GM23338 (cell line): ENCODE measurements at regions not wholly inside any gene's neighbourhood (a gene's known extent, or its start where the extent isn't known, plus 50 kb on each side); places are given as distances from the start of the nearest gene placed in this dataset.

ENCODE experiments used
- ATAC-seq: fragments of 200-7000 bp; cut with Tn5 transposase; 3 replicates; pipeline ENCODE4 v1.9.1; 2020
- DNase-seq: peaks from one replicate; pipeline ENCODE4 v3.0.0-alpha.2; 2015; ENCODE audit warnings: low spot score
- H2AFZ ChIP-seq: fragments of 200-600 bp; sonication (generic); 2 replicates; pipeline ENCODE4 v1.8.0; 2016; ENCODE audit warnings: antibody characterized with exemption, mild to moderate bottlenecking, moderate library complexity
- H3F3A ChIP-seq: fragments of 200-600 bp; sonication (generic); replicated peaks from 2 replicates; pipeline ENCODE4 v1.8.0; 2017; ENCODE audit warnings: antibody characterized with exemption, mixed run types, low read depth
- H3K27ac ChIP-seq: fragments of 200-600 bp; sonication (generic); 2 replicates; pipeline ENCODE4 v1.6.1; 2016; ENCODE audit warnings: low read depth
- H3K27me3 ChIP-seq: fragments of 200-600 bp; sonication (generic); 2 replicates; pipeline ENCODE4 v1.8.0; 2016; ENCODE audit warnings: mild to moderate bottlenecking, mixed run types, moderate library complexity; ENCODE audit not compliant: insufficient read depth
- H3K36me3 ChIP-seq: fragments of 200-600 bp; sonication (generic); 2 replicates; pipeline ENCODE4 v1.8.0; 2016; ENCODE audit warnings: mild to moderate bottlenecking; ENCODE audit not compliant: insufficient read depth
- H3K4me1 ChIP-seq: fragments of 200-600 bp; sonication (generic); 2 replicates; pipeline ENCODE4 v1.8.0; 2016; ENCODE audit warnings: mild to moderate bottlenecking, moderate library complexity; ENCODE audit not compliant: insufficient read depth
- H3K4me2 ChIP-seq: fragments of 200-600 bp; sonication (generic); 2 replicates; pipeline ENCODE4 v1.7.1; 2017; ENCODE audit warnings: mixed run types
- H3K4me3 ChIP-seq: fragments of 200-600 bp; sonication (generic); 2 replicates; pipeline ENCODE4 v1.6.1; 2016; ENCODE audit warnings: mixed run types
- H3K79me2 ChIP-seq: fragments of 200-600 bp; sonication (generic); replicated peaks from 2 replicates; pipeline ENCODE4 v1.8.0; 2017; ENCODE audit warnings: mild to moderate bottlenecking; ENCODE audit not compliant: insufficient read depth
- H3K9me2 ChIP-seq: fragments of 200-600 bp; sonication (generic); 2 replicates; pipeline ENCODE4 v1.8.0; 2017; ENCODE audit not compliant: insufficient read depth
- H4K20me1 ChIP-seq: fragments of 200-600 bp; sonication (generic); replicated peaks from 2 replicates; pipeline ENCODE4 v1.8.0; 2017; ENCODE audit warnings: mild to moderate bottlenecking; ENCODE audit not compliant: insufficient read depth
- H3K27ac Mint-ChIP-seq: 2 replicates; pipeline ENCODE4 v1.8.0; 2020; ENCODE audit warnings: inconsistent platforms, mild to moderate bottlenecking, moderate library complexity, mixed read lengths
- H3K27me3 Mint-ChIP-seq: 3 replicates; pipeline ENCODE4 v1.8.0; 2022; ENCODE audit warnings: low read depth, mild to moderate bottlenecking, moderate library complexity, mixed read lengths, inconsistent platforms; ENCODE audit not compliant: insufficient read depth, poor library complexity
- H3K36me3 Mint-ChIP-seq: 3 replicates; pipeline ENCODE4 v1.8.0; 2021; ENCODE audit warnings: low read depth, mild to moderate bottlenecking, inconsistent platforms, moderate library complexity, mixed read lengths
- H3K4me1 Mint-ChIP-seq: 3 replicates; pipeline ENCODE4 v1.8.0; 2020; ENCODE audit warnings: mild to moderate bottlenecking, inconsistent platforms, mixed read lengths
- H3K4me3 Mint-ChIP-seq: 3 replicates; pipeline ENCODE4 v1.8.0; 2021; ENCODE audit warnings: moderate library complexity, mild to moderate bottlenecking, inconsistent platforms, mixed read lengths
- H3K9me3 Mint-ChIP-seq: 3 replicates; pipeline ENCODE4 v1.8.0; 2020; ENCODE audit warnings: moderate library complexity, mild to moderate bottlenecking, inconsistent platforms, mixed read lengths
- CREB1 ChIP-seq: fragments of 250-450 bp; sonication (Bioruptor Pico); IDR thresholded peaks from 2 replicates; pipeline ENCODE4 v1.5.0; 2020; ENCODE audit warnings: low read depth, mild to moderate bottlenecking, moderate library complexity
- CTCF ChIP-seq, 2 experiments: fragments of 200-600 bp in 1 of 2; sonication (generic) in 1 of 2; conservative IDR thresholded peaks; 2 replicates each; pipeline versions ENCODE4 v1.5.1 to v1.6.1; 2016 to 2017; ENCODE audit warnings: antibody characterized with exemption in 2 of 2, low read depth in 2 of 2, mild to moderate bottlenecking in 2 of 2, moderate library complexity in 1 of 2
- ETS1 ChIP-seq: IDR thresholded peaks from 2 replicates; pipeline ENCODE4 v1.6.1; 2016; ENCODE audit warnings: antibody characterized with exemption
- EZH2 ChIP-seq: fragments of 200-600 bp; sonication (generic); IDR thresholded peaks from one replicate; pipeline ENCODE4 v1.8.0; 2017; ENCODE audit warnings: antibody characterized with exemption, mild to moderate bottlenecking, low read depth; ENCODE audit not compliant: unreplicated experiment
- EZH2phosphoT487 ChIP-seq: fragments of 200-600 bp; sonication (generic); IDR thresholded peaks from one replicate; pipeline ENCODE4 v1.8.1; 2018; ENCODE audit warnings: antibody characterized with exemption; ENCODE audit not compliant: unreplicated experiment
- JUNB ChIP-seq: IDR thresholded peaks from one replicate; pipeline ENCODE4 v1.6.1; 2016; ENCODE audit warnings: antibody characterized with exemption; ENCODE audit not compliant: unreplicated experiment
- NANOG ChIP-seq: IDR thresholded peaks from 2 replicates; pipeline ENCODE4 v1.6.1; 2016; ENCODE audit warnings: antibody characterized with exemption, borderline replicate concordance
- REST ChIP-seq: IDR thresholded peaks from one replicate; pipeline ENCODE4 v1.6.1; 2018; ENCODE audit warnings: antibody characterized with exemption; ENCODE audit not compliant: unreplicated experiment
- ZNF331 ChIP-seq: fragments of 250-450 bp; sonication (Bioruptor Pico); IDR thresholded peaks from 2 replicates; pipeline ENCODE4 v1.5.0; 2020; ENCODE audit warnings: low read depth, mild to moderate bottlenecking, moderate library complexity

- Mint-ChIP-seq H3K4me1 (no peaks in the 10 kb centered on the region), H3K27ac (no peak overlapping the region), H3K36me3 (no peaks in the 10 kb centered on the region), H3K27me3 (no peaks in the 10 kb centered on the region), H3K4me3 (no peak overlapping the region), H3K9me3 (no peaks in the 10 kb centered on the region)
- Histone ChIP-seq H3K9me2 (no peaks in the 10 kb centered on the region), H3K36me3 (no peaks in the 10 kb centered on the region), H3K4me1 (no peaks in the 10 kb centered on the region), H4K20me1 (no peaks in the 10 kb centered on the region), H2AFZ (no peak overlapping the region), H3K27ac (no peak overlapping the region), H3F3A (no peaks in the 10 kb centered on the region), H3K27me3 (no peaks in the 10 kb centered on the region), H3K4me3 (no peak overlapping the region), H3K4me2 (no peak overlapping the region), H3K79me2 (no peaks in the 10 kb centered on the region)
- TF ChIP-seq EZH2 (no peak), ETS1 (no peak), EZH2phosphoT487 (no peak), CREB1 (CRISPR knock-in tag) (no peak), REST (no peak), CTCF (conservative IDR thresholded peaks at IDR 0.05; ENCODE audit: low read depth in 2 of 2) (no peak), ZNF331 (CRISPR knock-in tag) (no peak)
- no peak for DNase-seq
- no peak for ATAC-seq
These were observed 288.1 kb upstream of the POU1F1 start for GRCh38 chr3:87564438-87564837.

- no peaks in the 10 kb centered on the region for H3F3A ChIP-seq
- no peak overlapping the region for H3K4me2 ChIP-seq
- Mint-ChIP-seq H3K27me3 (no peaks in the 10 kb centered on the region), H3K4me1 (no peaks in the 10 kb centered on the region), H3K36me3 (no peaks in the 10 kb centered on the region), H3K27ac (no peak overlapping the region), H3K4me3 (no peak overlapping the region), H3K9me3 (no peaks in the 10 kb centered on the region)
- H3K27me3 ChIP-seq: no peaks in the 10 kb centered on the region
- H3K4me3 ChIP-seq: no peak overlapping the region
- H3K79me2 ChIP-seq: no peaks in the 10 kb centered on the region
- DNase-seq (no peak), ATAC-seq (no peak)
- H4K20me1 ChIP-seq: no peaks in the 10 kb centered on the region
- no peak overlapping the region for H3K27ac ChIP-seq
- H2AFZ ChIP-seq: no peak overlapping the region
- H3K4me1 ChIP-seq: no peaks in the 10 kb centered on the region
- no peaks in the 10 kb centered on the region for H3K9me2 ChIP-seq
- TF ChIP-seq EZH2phosphoT487: no peak
- no peak for TF ChIP-seq JUNB
- no peak for TF ChIP-seq NANOG
- TF ChIP-seq CTCF (conservative IDR thresholded peaks at IDR 0.05; ENCODE audit: low read depth in 2 of 2): no peak
- no peaks in the 10 kb centered on the region for H3K36me3 ChIP-seq
These were observed 287.3 kb upstream of the POU1F1 start for GRCh38 chr3:87563712-87564111.
